ENCODE measurements at regions not wholly inside any gene's neighbourhood (a gene's known extent, or its start where the extent isn't known, plus 50 kb on each side); places are given as distances from the start of the nearest gene placed in this dataset.

DNA sequence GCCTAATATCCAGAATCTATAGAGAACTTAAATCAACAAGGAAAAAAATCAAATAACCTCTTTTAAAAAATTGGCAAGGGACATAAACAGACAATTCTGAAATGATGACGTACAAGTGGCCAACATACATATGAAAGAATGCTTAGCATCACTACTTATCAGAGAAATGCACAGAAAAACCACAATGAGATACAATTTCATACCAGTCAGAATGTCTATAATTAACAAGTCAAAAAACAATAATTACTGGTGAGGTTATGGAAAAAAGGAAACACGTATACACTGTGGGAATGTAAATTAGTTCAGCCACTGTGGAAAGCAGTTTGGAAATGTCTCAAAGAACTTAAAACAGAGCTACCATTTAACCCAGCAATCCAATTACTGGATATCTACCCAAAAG lies 1192.0 kb downstream of the CDH12 start:
- H3K4me3 ChIP-seq (ENCODE audit: low read length), result no peak overlapping the region
- no peaks in the 10 kb centered on the region for H4K20me1 ChIP-seq (ENCODE audit: insufficient read depth, low read length)
- H3K4me2 ChIP-seq (ENCODE audit: low read length), result no peak overlapping the region
- no peaks in the 10 kb centered on the region for H3K27me3 ChIP-seq (ENCODE audit: low read depth, low read length)
- H3K9ac ChIP-seq (ENCODE audit: low read length), result no peak overlapping the region
- no peaks in the 10 kb centered on the region for H3K36me3 ChIP-seq (replicated peaks; ENCODE audit: low read depth, low read length)
- no peaks in the 10 kb centered on the region for H3K79me2 ChIP-seq (ENCODE audit: low read length)
- no peak overlapping the region for H2AFZ ChIP-seq (ENCODE audit: low read depth, low read length)
- no peak overlapping the region for H3K27ac ChIP-seq (ENCODE audit: low read length)
- no peaks in the 10 kb centered on the region for H3K4me1 ChIP-seq (ENCODE audit: low read length)
- no peak for TF ChIP-seq EZH2phosphoT487 (IDR thresholded peaks at IDR 0.05; ENCODE audit: low read depth)
- TF ChIP-seq, protein P1, sequence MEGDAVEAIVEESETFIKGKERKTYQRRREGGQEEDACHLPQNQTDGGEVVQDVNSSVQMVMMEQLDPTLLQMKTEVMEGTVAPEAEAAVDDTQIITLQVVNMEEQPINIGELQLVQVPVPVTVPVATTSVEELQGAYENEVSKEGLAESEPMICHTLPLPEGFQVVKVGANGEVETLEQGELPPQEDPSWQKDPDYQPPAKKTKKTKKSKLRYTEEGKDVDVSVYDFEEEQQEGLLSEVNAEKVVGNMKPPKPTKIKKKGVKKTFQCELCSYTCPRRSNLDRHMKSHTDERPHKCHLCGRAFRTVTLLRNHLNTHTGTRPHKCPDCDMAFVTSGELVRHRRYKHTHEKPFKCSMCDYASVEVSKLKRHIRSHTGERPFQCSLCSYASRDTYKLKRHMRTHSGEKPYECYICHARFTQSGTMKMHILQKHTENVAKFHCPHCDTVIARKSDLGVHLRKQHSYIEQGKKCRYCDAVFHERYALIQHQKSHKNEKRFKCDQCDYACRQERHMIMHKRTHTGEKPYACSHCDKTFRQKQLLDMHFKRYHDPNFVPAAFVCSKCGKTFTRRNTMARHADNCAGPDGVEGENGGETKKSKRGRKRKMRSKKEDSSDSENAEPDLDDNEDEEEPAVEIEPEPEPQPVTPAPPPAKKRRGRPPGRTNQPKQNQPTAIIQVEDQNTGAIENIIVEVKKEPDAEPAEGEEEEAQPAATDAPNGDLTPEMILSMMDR (IDR thresholded peaks at IDR 0.05; ENCODE audit: low read depth, low read length), result no peak
- no peaks in the 10 kb centered on the region for H3K9me3 ChIP-seq (ENCODE audit: insufficient read depth, low read length)

DNA sequence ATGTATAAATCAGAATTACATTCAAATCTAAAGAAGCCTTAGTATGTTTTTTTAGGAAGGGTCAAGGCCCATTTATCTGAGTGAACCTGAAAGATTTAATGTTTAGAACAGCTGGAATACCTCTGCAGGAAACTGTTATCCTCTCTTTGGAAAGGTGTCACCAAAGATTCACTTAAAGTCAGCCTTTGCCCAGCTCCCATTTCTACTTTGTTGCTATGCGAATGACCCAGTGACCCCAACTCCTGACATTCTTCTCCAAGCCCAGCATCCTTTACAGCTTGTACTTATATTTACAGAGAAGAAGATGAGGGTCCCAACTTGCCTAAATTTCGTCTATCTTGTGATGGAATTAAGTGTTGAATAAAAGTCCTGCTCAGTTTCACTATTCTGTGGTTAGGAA lies 1198.6 kb downstream of the CDH12 start:
- Histone ChIP-seq H3K27me3 (ENCODE audit: low read depth, low read length) (no peaks in the 10 kb centered on the region), H3K4me3 (ENCODE audit: low read length) (no peak overlapping the region), H3K4me1 (ENCODE audit: low read length) (no peaks in the 10 kb centered on the region), H3K27ac (ENCODE audit: low read length) (no peak overlapping the region), H4K20me1 (ENCODE audit: insufficient read depth, low read length) (no peaks in the 10 kb centered on the region), H3K9ac (ENCODE audit: low read length) (no peak overlapping the region), H3K9me3 (ENCODE audit: insufficient read depth, low read length) (no peaks in the 10 kb centered on the region), H3K36me3 (replicated peaks; ENCODE audit: low read depth, low read length) (no peaks in the 10 kb centered on the region), H3K79me2 (ENCODE audit: low read length) (no peaks in the 10 kb centered on the region), H2AFZ (ENCODE audit: low read depth, low read length) (no peak overlapping the region), H3K4me2 (ENCODE audit: low read length) (no peak overlapping the region)
- TF ChIP-seq EZH2phosphoT487 (IDR thresholded peaks at IDR 0.05; ENCODE audit: low read depth), result no peak
- TF ChIP-seq, protein P1 (IDR thresholded peaks at IDR 0.05; ENCODE audit: low read depth, low read length), result no peak

DNA sequence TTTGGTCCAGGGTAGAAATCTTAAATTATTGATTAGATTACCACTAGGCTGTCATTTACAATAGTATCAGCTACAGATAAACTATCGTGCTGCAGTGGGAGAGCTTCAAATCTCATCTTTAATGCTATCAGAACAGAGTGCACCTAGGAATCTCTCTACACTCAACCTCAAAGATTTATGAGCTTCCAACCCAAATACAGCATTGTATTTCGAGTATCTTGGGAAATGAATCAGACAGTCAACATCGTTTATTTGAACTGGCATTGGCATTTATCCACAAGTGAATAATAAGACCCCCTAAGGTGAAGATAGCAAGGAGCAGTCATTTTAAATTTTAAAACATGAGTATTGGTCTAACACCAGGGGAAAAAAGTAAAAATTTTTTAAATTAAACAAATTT lies 1203.2 kb downstream of the CDH12 start:
- Histone ChIP-seq H3K79me2 (ENCODE audit: low read length) (no peaks in the 10 kb centered on the region), H3K9me3 (ENCODE audit: insufficient read depth, low read length) (no peaks in the 10 kb centered on the region), H3K27ac (ENCODE audit: low read length) (no peak overlapping the region), H3K9ac (ENCODE audit: low read length) (no peak overlapping the region), H3K4me1 (ENCODE audit: low read length) (no peaks in the 10 kb centered on the region), H3K4me3 (ENCODE audit: low read length) (no peak overlapping the region), H4K20me1 (ENCODE audit: insufficient read depth, low read length) (no peaks in the 10 kb centered on the region), H3K27me3 (ENCODE audit: low read depth, low read length) (no peaks in the 10 kb centered on the region), H3K36me3 (replicated peaks; ENCODE audit: low read depth, low read length) (no peaks in the 10 kb centered on the region), H3K4me2 (ENCODE audit: low read length) (no peak overlapping the region), H2AFZ (ENCODE audit: low read depth, low read length) (no peak overlapping the region)
- TF ChIP-seq EZH2phosphoT487 (IDR thresholded peaks at IDR 0.05; ENCODE audit: low read depth), result no peak
- TF ChIP-seq, protein P1 (IDR thresholded peaks at IDR 0.05; ENCODE audit: low read depth, low read length), result no peak

DNA sequence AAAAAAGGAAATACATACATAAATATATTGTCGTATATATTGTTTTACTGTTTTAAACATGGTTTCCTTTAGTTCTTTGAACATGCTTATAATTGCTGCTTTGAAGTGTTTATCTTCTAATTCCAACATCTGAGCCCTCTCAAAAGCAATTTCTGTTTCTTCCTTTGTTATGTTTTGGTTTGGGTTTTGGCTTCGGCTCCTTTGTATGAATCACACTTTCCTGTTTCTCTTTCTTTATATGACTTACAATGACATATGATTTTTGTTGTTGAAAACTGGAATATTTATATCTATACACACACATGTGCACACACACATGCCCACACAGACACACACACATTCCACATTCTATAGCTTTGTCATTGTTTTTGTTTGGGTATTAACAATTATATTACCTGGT lies 1206.7 kb downstream of the CDH12 start:
- TF ChIP-seq, protein P1 (IDR thresholded peaks at IDR 0.05; ENCODE audit: low read depth, low read length), result no peak
- no peak for TF ChIP-seq EZH2phosphoT487 (IDR thresholded peaks at IDR 0.05; ENCODE audit: low read depth)
- no peak overlapping the region for H3K4me2 ChIP-seq (ENCODE audit: low read length)
- H3K4me3 ChIP-seq (ENCODE audit: low read length), result no peak overlapping the region
- no peaks in the 10 kb centered on the region for H4K20me1 ChIP-seq (ENCODE audit: insufficient read depth, low read length)
- no peaks in the 10 kb centered on the region for H3K27me3 ChIP-seq (ENCODE audit: low read depth, low read length)
- H3K79me2 ChIP-seq (ENCODE audit: low read length), result no peaks in the 10 kb centered on the region
- no peak overlapping the region for H2AFZ ChIP-seq (ENCODE audit: low read depth, low read length)
- no peaks in the 10 kb centered on the region for H3K4me1 ChIP-seq (ENCODE audit: low read length)
- H3K9me3 ChIP-seq (ENCODE audit: insufficient read depth, low read length), result no peaks in the 10 kb centered on the region
- H3K36me3 ChIP-seq (replicated peaks; ENCODE audit: low read depth, low read length), result no peaks in the 10 kb centered on the region
- no peak overlapping the region for H3K9ac ChIP-seq (ENCODE audit: low read length)
- H3K27ac ChIP-seq (ENCODE audit: low read length), result no peak overlapping the region
